SK-N-SH treated with all-trans-retinoic acid at 6 μM for 48 hours (cell line): ENCODE measurements at regions not wholly inside any gene's neighbourhood (a gene's known extent, or its start where the extent isn't known, plus 50 kb on each side); places are given as distances from the start of the nearest gene placed in this dataset.

Source experiments
- ATAC-seq: fragments of 200-7000 bp; cut with Tn5 transposase; 3 replicates; pipeline ENCODE4 v1.9.1; 2020; ENCODE audit warnings: mild to moderate bottlenecking, moderate library complexity
- BACH2 ChIP-seq: fragments of 250-450 bp; sonication (Bioruptor Pico); IDR thresholded peaks from 2 replicates; pipeline ENCODE4 v1.9.0; 2021; ENCODE audit warnings: mild to moderate bottlenecking, borderline replicate concordance
- CREB5 ChIP-seq: fragments of 250-450 bp; sonication (Bioruptor Pico); IDR thresholded peaks from 2 replicates; pipeline ENCODE4 v1.5.1; 2020; ENCODE audit warnings: low read depth, mild to moderate bottlenecking, moderate library complexity
- CSDC2 ChIP-seq: fragments of 250-450 bp; sonication (Bioruptor Pico); IDR thresholded peaks from 2 replicates; pipeline ENCODE4 v1.5.0; 2020; ENCODE audit warnings: mild to moderate bottlenecking, moderate library complexity
- ESRRG ChIP-seq: fragments of 250-450 bp; sonication (Bioruptor Pico); IDR thresholded peaks from 2 replicates; pipeline ENCODE4 v1.6.1; 2021; ENCODE audit warnings: mild to moderate bottlenecking
- ISL1 ChIP-seq: fragments of 250-450 bp; sonication (Bioruptor Pico); IDR thresholded peaks from 2 replicates; pipeline ENCODE4 v2.1.2; 2022; ENCODE audit warnings: mild to moderate bottlenecking, moderate library complexity
- OSR1 ChIP-seq: fragments of 250-450 bp; sonication (Bioruptor Pico); IDR thresholded peaks from 2 replicates; pipeline ENCODE4 v1.8.0; 2022; ENCODE audit warnings: moderate library complexity, mild to moderate bottlenecking, inconsistent platforms
- PATZ1 ChIP-seq: fragments of 250-450 bp; sonication (Bioruptor Pico); IDR thresholded peaks from 2 replicates; pipeline ENCODE4 v1.8.0; 2020; ENCODE audit warnings: mild to moderate bottlenecking, moderate library complexity, borderline replicate concordance
- POU6F1 ChIP-seq: fragments of 250-450 bp; sonication (Bioruptor Pico); IDR thresholded peaks from 2 replicates; pipeline ENCODE4 v1.8.0; 2021; ENCODE audit warnings: low read depth, mild to moderate bottlenecking, moderate library complexity, borderline replicate concordance
- PPARA ChIP-seq: fragments of 250-450 bp; sonication (Bioruptor Pico); IDR thresholded peaks from 2 replicates; pipeline ENCODE4 v1.5.0; 2020; ENCODE audit warnings: mild to moderate bottlenecking, borderline replicate concordance
- RARB ChIP-seq: fragments of 250-450 bp; sonication (Bioruptor Pico); IDR thresholded peaks from 2 replicates; pipeline ENCODE4 v1.8.0; 2021; ENCODE audit warnings: mild to moderate bottlenecking, moderate library complexity
- SNAI2 ChIP-seq: fragments of 250-450 bp; sonication (Bioruptor Pico); IDR thresholded peaks from 2 replicates; pipeline ENCODE4 v1.5.0; 2020; ENCODE audit warnings: mild to moderate bottlenecking, moderate library complexity
- TCF4 ChIP-seq: fragments of 250-450 bp; sonication (Bioruptor Pico); IDR thresholded peaks from 2 replicates; pipeline ENCODE4 v1.8.0; 2021; ENCODE audit warnings: mild to moderate bottlenecking, moderate library complexity, borderline replicate concordance
- TOX ChIP-seq: fragments of 250-450 bp; sonication (Bioruptor Pico); IDR thresholded peaks from 2 replicates; pipeline ENCODE4 v1.8.0; 2021; ENCODE audit warnings: mild to moderate bottlenecking, moderate library complexity, borderline replicate concordance
- TSHZ2 ChIP-seq: fragments of 250-450 bp; sonication (Bioruptor Pico); IDR thresholded peaks from 2 replicates; pipeline ENCODE4 v1.5.0; 2020; ENCODE audit warnings: mild to moderate bottlenecking, moderate library complexity
- ZC3H10 ChIP-seq: fragments of 250-450 bp; sonication (Bioruptor Pico); IDR thresholded peaks from 2 replicates; pipeline ENCODE4 v1.5.1; 2021; ENCODE audit warnings: mild to moderate bottlenecking, moderate library complexity
- ZFP3 ChIP-seq: fragments of 250-450 bp; sonication (Bioruptor Pico); IDR thresholded peaks from 2 replicates; pipeline ENCODE4 v1.5.0; 2020; ENCODE audit warnings: mild to moderate bottlenecking, moderate library complexity
- ZFP30 ChIP-seq: fragments of 450-650 bp; formaldehyde crosslinking; IDR thresholded peaks from 2 replicates; pipeline ENCODE4 v1.5.0; 2022; ENCODE audit warnings: mild to moderate bottlenecking, moderate library complexity
- ZNF70 ChIP-seq: fragments of 450-650 bp; formaldehyde crosslinking; IDR thresholded peaks from 2 replicates; pipeline ENCODE4 v1.5.0; 2020; ENCODE audit warnings: mild to moderate bottlenecking, moderate library complexity
- ZNF8 ChIP-seq: fragments of 450-650 bp; formaldehyde crosslinking; IDR thresholded peaks from 2 replicates; pipeline ENCODE4 v1.5.0; 2020; ENCODE audit warnings: mild to moderate bottlenecking, moderate library complexity
- TF ChIP-seq, protein P1 (sequence below): fragments of 250-450 bp; sonication (Bioruptor Pico); IDR thresholded peaks from 2 replicates; pipeline ENCODE4 v1.5.1; 2021; ENCODE audit warnings: mild to moderate bottlenecking, moderate library complexity

- no peak for ATAC-seq
- no peak for TF ChIP-seq TCF4 (CRISPR knock-in tag)
- TF ChIP-seq PPARA (CRISPR knock-in tag): no peak
- TF ChIP-seq ISL1 (CRISPR knock-in tag): no peak
- no peak for TF ChIP-seq TOX (CRISPR knock-in tag)
- no peak for TF ChIP-seq ESRRG (CRISPR knock-in tag)
- no peak for TF ChIP-seq ZC3H10
- no peak for TF ChIP-seq ZNF70 (CRISPR knock-in tag)
- no peak for TF ChIP-seq ZFP3 (CRISPR knock-in tag)
- TF ChIP-seq ZFP30: no peak
- TF ChIP-seq POU6F1 (CRISPR knock-in tag): no peak
- TF ChIP-seq BACH2 (CRISPR knock-in tag): no peak
- TF ChIP-seq ZNF8 (CRISPR knock-in tag): no peak
- no peak for TF ChIP-seq SNAI2
- no peak for TF ChIP-seq CSDC2 (CRISPR knock-in tag)
- TF ChIP-seq CREB5 (CRISPR knock-in tag): no peak
- TF ChIP-seq OSR1 (CRISPR knock-in tag): no peak
- no peak for TF ChIP-seq PATZ1 (CRISPR knock-in tag)
- no peak for TF ChIP-seq TSHZ2 (CRISPR knock-in tag)
- no peak for TF ChIP-seq RARB (CRISPR knock-in tag)
- TF ChIP-seq, protein P1, sequence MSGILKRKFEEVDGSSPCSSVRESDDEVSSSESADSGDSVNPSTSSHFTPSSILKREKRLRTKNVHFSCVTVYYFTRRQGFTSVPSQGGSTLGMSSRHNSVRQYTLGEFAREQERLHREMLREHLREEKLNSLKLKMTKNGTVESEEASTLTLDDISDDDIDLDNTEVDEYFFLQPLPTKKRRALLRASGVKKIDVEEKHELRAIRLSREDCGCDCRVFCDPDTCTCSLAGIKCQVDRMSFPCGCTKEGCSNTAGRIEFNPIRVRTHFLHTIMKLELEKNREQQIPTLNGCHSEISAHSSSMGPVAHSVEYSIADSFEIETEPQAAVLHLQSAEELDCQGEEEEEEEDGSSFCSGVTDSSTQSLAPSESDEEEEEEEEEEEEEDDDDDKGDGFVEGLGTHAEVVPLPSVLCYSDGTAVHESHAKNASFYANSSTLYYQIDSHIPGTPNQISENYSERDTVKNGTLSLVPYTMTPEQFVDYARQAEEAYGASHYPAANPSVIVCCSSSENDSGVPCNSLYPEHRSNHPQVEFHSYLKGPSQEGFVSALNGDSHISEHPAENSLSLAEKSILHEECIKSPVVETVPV (CRISPR knock-in tag): no peak
Measured at GRCh38 chr3:72101494-72101893, 316.5 kb upstream of the PROK2 start.

GRCh38 chr3:72100601-72101187 is 315.7 kb upstream of the PROK2 start:
- peak; percentile 79 for ATAC-seq
- no peak for TF ChIP-seq BACH2 (CRISPR knock-in tag)
- TF ChIP-seq PPARA (CRISPR knock-in tag): no peak
- TF ChIP-seq ZC3H10: no peak
- no peak for TF ChIP-seq ZFP30
- TF ChIP-seq RARB (CRISPR knock-in tag): no peak
- no peak for TF ChIP-seq OSR1 (CRISPR knock-in tag)
- no peak for TF ChIP-seq PATZ1 (CRISPR knock-in tag)
- no peak for TF ChIP-seq TSHZ2 (CRISPR knock-in tag)
- TF ChIP-seq, protein P1 (CRISPR knock-in tag): no peak
- no peak for TF ChIP-seq ZNF70 (CRISPR knock-in tag)
